HG02571 (cell line): ENCODE measurements at regions not wholly inside any gene's neighbourhood (a gene's known extent, or its start where the extent isn't known, plus 50 kb on each side); places are given as distances from the start of the nearest gene placed in this dataset.
"Not testable (repeated sequence)": the region's sequence is repeated elsewhere in the genome, so short reads cannot be mapped to it uniquely, and the experiment has no call there.

Experiments
- ATAC-seq: cut with Tn5 transposase; IDR thresholded peaks from one replicate; pipeline ENCODE4 v1.9.1; 2021; ENCODE audit warnings: mild to moderate bottlenecking, moderate library complexity; ENCODE audit not compliant: unreplicated experiment

DNA sequence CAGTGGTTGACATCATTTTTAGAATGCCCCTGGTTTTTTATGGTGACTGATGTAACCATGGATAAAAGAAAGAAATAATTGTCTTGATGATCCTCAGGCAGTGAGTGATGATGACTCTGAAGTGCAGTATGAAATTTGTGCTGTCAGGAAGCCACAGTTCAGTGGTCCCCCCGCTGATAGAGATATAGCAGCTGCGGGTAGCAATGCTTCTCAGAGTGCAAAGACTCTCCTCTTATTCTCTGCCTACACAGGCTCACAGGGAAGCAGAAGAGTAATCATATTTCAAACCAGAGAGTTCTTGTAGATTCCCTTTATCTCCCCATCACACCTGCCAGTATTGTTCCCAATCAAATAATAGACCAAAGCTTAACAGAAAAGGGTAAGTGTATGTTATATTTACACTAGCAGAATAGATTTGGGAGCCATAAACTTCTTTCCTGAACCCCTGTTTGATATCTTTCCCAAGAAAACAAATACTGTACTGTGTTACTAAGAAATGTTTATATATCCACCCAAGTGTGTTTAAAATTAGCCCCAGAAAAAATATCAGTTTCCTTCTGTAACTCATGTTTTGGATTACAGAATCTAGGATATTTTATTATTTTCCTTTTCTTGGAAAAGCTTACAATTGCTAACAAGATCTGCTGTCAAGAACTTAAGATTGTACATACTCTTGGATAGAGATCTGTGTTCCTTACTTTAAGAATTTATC lies 1817.4 kb upstream of the FLRT2 start:
- ATAC-seq, result no peak

DNA sequence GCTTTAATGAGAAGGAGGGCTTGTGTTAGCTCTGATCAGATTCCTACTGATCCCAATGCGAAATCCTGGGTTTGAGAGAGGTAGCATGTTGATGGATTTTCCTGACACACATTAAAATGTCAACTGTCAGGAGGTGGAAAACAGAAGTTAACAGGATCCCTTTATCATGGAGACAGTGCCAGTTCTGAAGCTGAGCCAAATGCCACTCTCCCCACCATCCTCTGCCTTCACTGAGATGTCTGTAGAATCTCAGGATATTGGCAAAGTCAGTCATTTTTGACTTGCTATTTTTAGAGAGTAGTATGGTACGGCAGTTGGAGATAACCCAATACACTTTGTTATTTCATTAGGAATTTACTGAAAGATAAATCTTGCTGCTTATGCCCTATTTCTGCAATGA lies 1816.2 kb upstream of the FLRT2 start:
- ATAC-seq, result no peak

DNA sequence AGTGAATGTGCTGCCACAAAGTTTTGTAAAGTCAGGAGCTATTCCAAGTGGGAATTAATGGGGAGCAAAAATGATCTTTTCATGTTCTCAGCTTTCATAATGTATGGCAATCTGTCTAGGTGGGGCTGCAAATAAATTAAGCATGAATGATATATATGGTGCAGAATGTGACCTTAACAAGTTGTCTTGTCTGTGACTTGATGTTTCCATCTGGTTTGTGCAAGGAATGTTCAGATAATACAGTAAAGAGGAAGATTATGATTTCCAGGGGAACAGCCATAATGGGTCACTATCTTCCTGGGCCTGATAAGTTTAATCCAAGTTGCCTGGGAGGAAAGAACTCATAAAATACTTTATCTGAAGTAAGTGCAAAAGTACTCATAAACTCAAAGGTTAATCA lies 1815.8 kb upstream of the FLRT2 start:
- ATAC-seq, result no peak

DNA sequence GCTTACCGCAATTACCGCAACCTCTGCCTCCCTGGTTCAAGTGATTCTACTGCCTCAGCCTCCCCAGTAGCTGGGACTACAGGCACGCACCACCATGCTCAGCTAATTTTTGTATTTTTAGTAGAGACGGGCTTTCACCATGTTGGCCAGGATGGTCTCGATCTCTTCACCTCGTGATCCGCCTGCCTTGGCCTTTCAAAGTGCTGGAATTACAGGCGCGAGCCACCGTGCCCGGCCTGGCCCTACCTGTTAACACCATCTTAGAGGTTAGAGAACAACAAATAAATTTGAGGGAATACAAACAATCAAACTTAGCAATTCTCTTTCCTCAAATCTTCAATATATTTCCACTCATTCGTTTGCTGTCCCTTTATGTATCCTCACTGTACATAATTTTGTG lies 1810.5 kb upstream of the FLRT2 start:
- ATAC-seq, result not testable (repeated sequence)

DNA sequence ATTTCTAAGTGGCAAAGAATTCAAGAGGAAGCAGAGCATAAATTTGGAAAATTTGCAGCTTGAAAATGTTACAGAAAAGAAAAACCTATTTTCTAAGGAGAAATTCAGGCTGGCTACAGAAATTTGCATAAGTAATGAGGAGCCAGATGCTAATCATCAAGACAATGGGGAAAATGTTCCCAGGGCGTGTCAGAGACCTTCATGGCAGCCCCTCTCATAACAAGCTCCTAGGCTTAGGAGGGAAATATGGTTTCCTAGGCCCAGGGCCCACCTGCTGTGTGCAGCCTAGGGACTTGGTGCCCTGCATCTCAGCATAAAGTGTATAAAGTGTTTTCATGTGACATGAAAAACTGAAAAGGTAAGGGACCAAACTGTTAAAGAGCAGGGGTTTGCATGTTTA lies 1796.3 kb upstream of the FLRT2 start:
- no peak for ATAC-seq

DNA sequence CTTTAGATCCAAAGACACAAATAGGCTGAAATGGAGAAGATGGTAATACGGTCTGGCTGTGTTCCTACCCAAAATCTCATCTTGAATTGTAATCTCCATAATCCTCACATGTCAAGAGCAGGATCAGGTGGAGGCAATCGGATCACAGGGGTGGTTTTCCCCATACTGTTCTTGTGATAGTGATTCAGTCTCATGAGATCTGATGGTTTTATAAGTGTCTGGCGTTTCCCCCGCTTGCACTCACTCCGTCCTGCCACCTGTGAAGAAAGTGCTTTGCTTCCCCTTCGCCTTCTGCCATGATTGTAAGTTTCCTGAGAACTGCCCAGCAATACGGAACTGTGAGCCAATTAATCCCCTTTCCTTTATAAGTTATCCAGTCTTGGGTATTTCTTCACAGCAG lies 1795.5 kb upstream of the FLRT2 start:
- ATAC-seq, result no peak

DNA sequence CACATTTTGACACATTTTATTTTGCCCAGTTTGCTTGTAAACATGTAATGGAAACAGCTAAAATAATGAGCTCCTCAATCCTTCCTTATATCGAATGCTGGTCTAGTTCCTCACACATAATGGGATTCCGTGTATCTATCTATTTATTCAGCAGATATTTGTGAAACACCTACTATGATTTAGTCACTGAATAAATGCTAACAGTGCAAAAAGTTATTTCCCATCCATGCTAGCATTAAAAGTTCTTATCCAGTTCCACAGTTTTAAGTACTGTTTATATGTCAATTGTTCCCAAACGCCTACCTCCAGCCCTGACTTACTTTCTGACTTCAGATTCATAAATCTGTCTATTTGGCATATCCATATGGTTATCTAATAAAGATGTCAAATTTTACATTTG lies 1788.7 kb upstream of the FLRT2 start:
- no peak for ATAC-seq

DNA sequence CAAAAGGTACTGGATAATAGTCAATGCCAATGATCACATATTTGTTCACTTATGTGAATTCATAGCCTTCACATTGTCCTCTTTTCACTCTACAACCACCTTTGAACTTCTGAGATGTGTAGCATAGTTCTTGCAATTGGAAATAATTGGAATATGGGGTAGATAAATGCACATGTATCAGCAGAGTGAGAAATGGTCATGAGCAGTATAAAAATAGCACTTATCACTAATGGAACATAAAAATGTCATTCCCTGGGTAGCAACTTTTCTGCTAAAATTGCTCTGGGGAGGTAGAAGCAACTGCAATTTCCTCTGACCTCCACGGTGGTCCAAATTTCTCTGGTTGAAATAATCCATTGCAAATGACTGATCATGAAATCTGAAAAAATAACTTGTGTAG lies 1785.7 kb upstream of the FLRT2 start:
- ATAC-seq, result no peak

DNA sequence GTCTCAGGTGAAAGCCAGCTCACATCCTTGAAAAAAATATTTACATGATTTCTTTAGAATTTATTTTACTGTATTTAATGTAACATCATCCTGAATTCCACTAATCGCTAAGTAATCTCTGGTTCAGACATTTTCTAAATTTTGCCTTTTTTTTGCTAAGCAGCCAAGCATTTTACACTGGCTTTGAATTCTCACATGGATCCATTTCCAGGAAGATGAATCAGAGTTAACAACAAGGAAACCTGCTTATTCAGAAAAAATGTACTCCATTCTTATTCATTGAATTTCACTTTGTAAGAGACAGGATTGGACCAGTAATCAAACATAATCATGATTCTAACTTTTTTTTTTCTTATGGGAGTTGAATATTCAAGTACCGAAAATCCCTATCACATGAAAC lies 1785.1 kb upstream of the FLRT2 start:
- no peak for ATAC-seq

DNA sequence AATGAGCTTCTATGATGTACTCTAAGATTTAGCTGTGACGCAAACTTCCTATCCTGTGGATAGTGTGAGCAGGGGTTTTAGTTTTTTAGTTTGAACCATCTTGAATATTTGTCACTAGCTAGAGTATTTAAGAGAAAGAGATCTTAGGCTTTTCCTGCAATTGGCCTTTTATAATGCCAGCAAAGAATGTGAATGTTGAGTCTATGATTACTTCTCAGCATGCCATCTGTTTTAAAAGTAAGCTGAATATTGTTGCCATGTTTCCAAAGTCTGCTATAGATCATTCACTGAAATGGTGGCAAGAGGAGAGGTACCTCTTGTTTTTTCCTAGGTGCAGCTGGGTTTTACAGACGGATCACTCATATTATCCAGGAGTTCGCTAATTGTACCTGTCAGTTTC lies 1783.6 kb upstream of the FLRT2 start:
- no peak for ATAC-seq

DNA sequence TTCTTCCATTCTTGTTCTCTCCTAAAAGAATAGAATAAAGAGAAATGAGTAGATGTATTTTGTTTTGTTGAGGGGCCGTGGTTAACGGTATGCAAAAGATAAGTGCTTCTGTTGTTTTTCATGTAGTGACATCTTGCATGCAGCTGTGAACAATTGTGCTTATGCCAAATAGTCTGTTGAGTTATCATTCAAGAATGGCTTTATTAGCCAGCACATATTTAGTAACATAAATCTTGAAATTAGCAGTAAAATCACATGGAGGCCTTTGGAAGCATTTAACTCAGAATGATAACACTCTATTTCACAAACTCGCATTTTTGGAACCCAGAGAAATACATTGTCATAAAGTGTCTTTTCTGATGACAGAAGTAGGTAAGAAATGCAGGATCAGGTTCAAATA lies 1772.0 kb upstream of the FLRT2 start:
- no peak for ATAC-seq

DNA sequence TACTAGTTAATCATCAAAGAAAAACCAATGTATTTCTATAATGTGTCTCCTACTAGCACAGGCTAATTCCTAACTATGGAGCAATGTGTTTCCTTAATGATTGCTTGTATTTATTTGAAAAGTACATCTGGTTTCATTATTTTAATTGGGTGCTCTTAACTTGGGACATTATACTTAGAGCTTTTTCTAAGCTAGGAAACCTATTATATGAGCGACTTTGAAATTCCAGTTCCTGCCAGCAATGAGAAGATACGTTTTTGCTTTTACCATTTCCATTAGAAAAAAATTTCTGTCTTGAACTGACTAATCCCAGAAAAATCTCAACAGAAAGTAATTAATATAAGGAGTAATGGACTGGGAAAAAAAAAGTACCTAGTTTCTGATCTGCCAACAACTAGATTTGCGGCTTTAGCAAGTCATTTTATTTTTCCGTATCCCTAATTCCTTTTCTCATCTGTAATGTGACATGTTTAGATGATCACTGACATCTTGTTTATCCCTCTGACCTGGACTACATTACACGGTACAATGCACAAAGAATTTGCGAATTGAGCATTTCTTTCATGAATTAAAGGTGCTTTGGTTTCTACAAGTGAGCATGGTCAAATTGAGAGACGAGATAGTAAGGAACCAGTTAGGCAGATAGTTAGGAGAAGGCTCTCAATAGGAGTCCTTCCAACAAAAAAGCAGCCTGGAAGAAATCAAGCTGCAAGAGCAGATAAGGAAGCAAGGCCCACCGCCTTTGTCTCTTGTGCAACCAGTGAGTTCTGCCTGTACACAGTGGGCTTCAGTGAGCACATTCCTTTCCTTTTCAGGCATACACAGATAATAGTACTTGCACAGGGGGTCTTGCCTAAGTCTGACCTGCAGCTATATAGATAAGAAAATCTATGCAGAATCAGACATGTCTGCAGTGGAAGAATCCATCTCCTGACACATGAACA lies 1765.0 kb upstream of the FLRT2 start:
- ATAC-seq, result no peak

DNA sequence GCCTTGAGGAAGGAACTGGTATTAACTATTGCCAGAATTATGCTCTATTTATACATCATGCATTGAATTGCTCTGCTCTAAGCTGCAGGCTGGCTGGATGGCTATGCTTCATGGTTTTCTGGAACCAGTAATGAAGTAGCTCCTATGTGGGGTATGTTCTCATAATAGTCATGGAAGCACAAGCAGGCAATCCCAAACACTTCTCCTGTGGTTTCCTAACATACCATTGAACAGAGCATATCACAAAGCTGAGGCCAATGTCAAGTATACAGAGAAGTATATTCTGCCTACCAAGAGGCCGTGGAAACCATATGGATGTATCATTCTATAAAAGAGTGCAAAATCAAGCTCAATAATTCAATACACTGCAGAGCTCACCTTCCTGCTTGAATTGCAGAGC lies 1752.4 kb upstream of the FLRT2 start:
- no peak for ATAC-seq

DNA sequence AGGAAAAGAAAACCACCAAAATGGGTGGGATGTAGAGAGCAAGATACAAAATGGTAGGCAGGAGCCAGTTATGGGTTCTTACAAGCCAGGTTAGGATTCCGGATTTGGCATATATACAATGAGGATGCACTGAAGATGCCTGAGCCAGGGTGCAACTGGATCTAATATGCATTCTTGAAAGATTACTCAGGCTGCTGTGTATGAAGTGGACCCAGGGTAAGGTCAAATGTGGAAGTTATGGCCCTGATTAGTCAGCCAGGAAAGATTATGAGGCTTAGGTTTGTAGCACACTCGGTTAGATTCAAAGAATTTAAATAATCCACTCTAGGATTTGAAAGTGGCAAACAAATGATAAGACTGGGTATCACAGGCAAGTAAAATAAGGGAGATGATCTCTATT lies 1750.7 kb upstream of the FLRT2 start:
- ATAC-seq, result no peak

DNA sequence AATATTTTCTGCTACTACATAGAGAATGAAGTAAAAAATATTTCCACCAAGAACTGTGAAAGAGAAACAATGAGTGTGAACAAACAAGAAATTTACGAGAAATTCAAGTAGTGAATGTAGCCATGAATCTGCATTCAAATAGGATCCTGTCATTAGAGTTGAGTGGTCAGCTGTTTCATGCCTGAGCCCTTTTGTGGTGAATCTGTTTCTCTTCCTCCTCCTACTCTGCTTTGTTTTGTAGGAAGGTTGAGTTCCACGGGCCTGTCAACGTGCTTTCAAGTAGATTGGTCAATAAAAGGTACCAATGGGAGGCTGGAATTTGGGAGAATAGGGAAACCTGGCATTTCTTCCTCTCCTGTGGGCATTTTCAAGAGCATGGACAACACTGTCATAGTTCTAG lies 1749.6 kb upstream of the FLRT2 start:
- ATAC-seq, result no peak

DNA sequence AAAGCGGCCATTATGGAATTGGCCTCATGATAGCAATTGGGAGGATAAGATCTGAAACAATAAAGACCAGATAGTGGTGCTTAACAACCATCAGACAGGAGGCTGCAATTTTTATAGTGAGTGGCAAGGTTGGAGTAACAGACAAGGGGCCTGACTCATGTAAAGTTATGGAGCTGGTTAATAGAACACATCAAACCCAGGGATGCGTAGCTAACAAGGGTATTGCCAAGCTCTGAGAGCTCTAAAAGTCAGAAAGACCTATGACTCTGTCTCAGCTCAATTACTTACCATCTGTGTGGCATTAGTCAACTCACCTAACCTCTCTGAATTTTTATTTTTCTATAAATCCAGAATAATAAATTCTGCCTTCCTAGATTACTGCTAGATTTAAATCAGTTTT lies 1731.5 kb upstream of the FLRT2 start:
- no peak for ATAC-seq

DNA sequence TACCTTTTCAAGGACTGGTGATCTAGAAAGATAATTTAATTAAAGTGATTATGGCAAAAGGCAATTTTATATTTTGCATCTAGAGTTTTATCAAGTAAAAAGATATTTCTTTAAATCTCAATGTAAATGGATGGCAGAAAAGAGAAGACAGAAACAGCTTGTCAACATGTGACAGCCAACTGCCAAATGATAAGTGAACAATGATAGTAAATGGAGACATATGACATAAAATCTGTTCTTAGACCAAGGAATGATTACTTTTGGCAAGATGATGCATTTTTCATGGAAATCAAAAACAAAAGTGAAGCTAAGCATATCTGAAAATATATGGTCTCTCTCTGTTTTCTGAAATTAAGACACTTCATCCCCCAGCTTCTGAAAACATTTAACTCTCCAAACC lies 1730.7 kb upstream of the FLRT2 start:
- ATAC-seq, result no peak

DNA sequence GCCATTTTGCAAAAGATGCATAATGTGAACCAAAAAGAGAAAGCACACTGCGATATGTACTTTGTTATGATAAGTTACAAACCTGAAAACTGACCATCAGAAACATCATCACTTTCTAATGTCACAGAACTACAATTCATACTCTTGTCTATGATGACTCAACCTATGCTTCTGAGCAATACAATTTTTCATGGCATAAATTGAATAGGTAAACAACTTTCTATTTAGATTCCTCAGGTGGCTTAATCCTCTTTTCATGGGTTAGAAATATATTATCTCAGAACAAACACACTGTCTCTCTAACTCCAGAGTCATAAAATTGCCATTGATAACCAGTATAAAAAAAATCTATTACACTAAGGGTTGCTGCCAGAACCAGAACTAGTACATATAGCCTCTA lies 1715.0 kb upstream of the FLRT2 start:
- ATAC-seq, result no peak

DNA sequence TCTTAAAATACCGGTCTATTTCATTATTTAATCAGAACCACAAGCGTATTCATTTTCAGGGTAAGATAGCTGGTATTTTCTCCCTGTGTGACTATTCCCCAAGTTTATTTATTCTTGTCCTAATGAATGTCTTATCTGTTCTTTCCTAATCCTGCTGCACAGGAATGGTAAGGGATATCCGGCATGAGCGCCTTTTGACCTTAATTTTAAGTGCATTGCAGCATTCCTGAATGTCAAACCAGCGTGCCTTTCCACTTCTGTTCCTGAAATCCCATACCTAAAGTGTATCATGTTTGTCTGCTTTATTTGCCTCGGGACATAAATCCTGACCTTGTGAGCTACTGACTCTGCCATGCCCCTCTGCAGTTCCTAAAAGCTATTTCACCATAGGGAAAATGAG lies 1713.2 kb upstream of the FLRT2 start:
- ATAC-seq, result no peak

DNA sequence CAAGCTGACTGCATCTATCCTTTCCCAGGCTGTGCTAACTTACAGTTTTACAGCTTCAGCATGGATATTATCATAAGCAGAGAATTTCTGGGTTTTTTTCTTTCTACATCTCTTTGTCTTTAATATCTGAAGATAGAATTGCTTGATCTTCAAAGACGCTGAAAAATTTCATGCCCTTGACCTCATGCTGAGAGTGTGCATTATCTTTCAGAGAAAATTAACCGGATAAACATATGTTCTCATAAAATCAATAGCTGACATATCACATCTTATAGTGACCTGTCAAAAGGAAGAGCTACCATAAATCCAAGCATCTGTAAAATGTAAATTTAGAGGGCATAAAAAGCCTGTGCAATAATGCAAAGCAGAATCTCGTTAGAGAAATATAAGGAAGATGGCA lies 1704.1 kb upstream of the FLRT2 start:
- no peak for ATAC-seq

DNA sequence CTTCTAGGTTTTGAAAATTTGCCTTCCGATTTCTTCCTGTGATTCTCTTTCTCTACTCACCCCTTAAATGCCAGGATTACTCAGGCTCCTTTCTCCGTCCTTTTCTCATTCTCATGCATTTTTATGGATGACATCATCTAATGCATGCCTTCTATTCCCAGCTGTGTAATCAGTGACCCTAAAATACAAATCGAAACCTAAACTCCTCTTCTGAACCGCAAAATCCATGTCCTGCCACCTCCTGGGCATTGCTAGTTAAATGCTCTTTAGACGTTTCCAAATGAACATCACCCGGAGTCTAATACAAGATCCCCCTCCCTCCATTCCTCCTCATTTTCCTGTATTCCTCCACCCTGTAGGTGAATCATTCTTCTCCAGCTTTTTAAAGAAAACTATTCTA lies 1703.1 kb upstream of the FLRT2 start:
- ATAC-seq, result no peak

DNA sequence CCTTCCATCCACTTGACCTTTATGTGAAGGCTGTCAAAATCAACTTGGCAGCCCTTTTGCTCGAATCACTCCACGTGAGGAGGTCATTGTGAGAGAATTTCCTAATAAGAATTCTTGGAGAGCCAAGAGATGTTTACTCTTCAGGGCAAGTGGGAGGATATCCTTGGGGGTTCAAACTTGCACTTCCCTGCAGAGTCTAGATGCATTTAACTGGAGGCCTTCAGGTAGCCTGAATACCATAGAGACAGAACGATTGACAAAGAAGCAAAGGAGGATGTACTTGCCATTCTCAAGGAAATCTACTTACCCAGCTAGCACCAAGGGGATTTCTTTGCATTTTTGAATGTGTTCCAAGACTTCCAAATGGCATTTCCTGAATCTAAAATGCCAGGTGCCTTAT lies 1702.6 kb upstream of the FLRT2 start:
- ATAC-seq, result no peak
